Endothelial cell of hepatic sinusoid (primary cell): ENCODE measurements at regions not wholly inside any gene's neighbourhood (a gene's known extent, or its start where the extent isn't known, plus 50 kb on each side); places are given as distances from the start of the nearest gene placed in this dataset.

Experiments used
- in situ Hi-C: cut with HindIII; loops from 2 replicates; pipeline ENCODE4 v1.10.0; 2017; ENCODE audit warnings: low sequenced_read_pairs

- in situ Hi-C loops: no loop called here
Measured at GRCh38 chr4:53730031-53730805, 138.9 kb upstream of the LNX1 start.

DNA sequence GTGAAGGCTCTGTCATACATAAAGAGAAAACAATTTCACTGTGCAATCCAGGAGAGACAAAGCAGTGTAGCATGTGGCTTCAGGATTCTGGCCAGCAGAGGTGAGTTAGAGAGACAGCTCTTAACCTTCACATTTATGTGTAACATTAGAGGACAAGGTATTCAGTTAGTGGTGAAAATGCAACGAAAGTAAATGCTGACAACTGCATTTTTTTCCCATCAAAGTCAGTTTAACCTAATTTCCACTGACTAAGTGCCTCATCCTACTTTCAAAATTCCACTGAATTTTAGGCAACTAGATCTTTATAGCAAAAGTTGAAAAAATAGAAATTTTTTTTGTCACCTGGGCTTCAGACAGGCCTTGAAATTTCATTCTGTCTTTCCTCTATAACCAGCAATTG lies 130.8 kb upstream of the LNX1 start:
- in situ Hi-C loops: no loop called here

DNA sequence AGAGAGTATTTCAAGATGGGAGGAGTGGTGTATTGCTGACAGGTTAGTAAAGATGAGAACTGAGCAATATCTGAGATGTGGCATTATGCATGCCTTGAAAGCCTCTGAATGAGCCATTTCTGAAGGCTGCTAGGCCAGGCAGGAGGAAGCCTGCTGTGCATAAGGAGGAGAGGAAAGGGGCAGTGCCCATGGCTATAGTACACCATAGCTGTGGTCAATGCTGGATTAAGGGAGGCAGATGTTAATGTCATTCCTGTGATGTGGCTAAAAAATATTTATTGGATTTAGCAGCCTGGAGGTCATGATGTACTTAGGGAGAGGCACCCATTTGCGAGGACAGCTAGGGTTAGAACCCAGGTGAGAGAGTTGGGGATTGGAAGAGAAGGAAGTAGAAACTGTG lies 130.0 kb upstream of the LNX1 start:
- in situ Hi-C loops: no loop called here

- in situ Hi-C loops: no loop called here
Measured at GRCh38 chr4:53720776-53721175, 129.5 kb upstream of the LNX1 start.

GRCh38 chr4:53717064-53717549 lies 125.8 kb upstream of the LNX1 start:
- in situ Hi-C loops: no loop called here

GRCh38 chr4:53716471-53717063 lies 125.3 kb upstream of the LNX1 start:
- in situ Hi-C loops: no loop called here

- in situ Hi-C loops: no loop called here
Measured at GRCh38 chr4:53716011-53716410, 124.7 kb upstream of the LNX1 start.

- in situ Hi-C loops: no loop called here
Measured at GRCh38 chr4:53714236-53715140, 123.2 kb upstream of the LNX1 start.

DNA sequence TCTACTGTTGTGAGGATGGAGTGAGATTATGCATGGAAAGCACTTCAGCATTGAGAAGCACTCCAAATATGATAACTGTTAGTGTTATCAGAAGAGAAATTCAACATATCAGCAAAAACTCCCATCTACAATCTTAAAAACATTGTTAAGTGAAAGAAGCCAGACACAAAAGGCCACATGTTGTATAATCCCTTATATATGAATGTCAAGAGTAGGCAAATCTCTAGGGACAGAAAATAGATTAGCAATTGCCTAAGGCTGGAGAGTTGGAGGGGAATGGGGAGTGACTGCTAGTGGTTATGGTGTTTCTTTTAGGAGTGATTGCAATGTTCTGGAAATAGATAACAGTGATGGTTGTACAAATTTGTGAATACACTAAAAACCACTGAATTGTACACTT lies 122.5 kb upstream of the LNX1 start:
- in situ Hi-C loops: no loop called here

- in situ Hi-C loops: no loop called here
Measured at GRCh38 chr4:53713296-53713695, 122.0 kb upstream of the LNX1 start.

- in situ Hi-C loops: no loop called here
Measured at GRCh38 chr4:53712408-53713020, 121.2 kb upstream of the LNX1 start.

DNA sequence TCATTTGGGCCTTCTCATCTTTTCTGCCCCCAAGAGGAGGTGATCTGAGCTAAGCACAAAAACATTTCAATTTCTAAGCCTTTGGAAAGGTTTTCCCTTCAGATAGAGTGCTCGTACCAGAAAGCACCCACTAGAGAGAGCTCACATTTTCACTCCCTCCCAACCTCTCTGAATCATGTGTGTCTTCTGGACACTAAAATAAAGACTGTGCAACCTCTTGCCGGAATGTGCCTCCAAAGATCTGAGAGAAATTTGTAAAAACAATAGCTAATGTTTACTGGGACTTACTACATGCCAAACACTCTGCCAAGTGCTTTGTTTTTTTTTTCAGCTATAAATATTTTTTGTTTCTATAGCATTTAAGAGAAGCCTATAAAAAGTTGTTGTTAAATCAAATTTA lies 120.6 kb upstream of the LNX1 start:
- in situ Hi-C loops: no loop called here

DNA sequence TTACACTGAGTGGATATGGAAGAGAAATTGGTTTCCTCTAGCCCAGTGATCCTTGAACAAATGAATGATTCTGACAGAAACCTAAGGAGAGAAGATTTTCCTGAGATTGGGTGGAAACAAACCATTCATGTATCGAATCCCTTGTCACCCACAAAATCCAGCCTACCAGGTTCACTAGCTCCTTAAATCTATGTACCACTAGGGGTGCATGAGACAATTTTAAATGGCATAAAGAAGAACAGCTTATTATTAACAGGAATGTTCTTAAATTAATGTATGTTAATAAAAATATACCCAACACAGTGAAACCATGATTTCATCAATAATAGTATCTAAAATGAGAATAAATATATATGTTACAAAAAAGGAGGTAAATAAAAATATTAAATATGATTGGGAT lies 118.4 kb upstream of the LNX1 start:
- in situ Hi-C loops: loop anchor here (5.0 kb wide), 1 partner anchor 83 kb away; no protein-coding TSS in a partner anchor

- in situ Hi-C loops: loop anchor here (5.0 kb wide), 1 partner anchor 85 kb away; no protein-coding TSS in a partner anchor
Measured at GRCh38 chr4:53707491-53707890, 116.2 kb upstream of the LNX1 start.

DNA sequence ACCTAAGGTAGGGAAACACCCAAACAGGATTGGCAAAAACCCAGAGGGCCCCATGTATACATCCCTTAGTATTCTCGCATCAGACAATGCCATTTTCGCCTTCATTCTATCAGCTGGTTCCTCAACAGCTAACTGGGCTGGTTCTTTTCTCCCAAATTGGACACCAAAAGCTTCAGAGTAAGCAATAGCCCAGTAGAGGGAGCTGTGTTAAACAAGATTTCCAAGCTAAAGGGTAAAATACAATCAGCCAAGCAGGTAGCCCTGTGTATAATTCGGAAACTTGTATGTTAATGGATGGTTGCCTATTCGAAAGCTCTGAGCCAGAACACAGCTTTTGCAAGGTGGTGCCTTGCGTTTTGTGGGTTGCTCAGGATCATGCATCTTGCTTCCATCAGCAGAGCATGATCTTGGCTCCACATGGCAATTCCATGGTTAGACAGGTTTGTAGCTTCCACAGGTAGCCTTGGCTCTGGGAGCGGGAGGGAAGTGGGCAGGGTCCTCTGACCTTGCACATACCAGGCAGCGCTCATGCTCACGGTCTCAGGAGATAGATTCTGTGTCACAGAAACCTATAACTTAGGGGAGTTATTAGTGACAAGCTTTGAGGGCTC lies 115.2 kb upstream of the LNX1 start:
- in situ Hi-C loops: loop anchor here (5.0 kb wide), 1 partner anchor 86 kb away; no protein-coding TSS in a partner anchor

GRCh38 chr4:53705972-53706371 lies 114.7 kb upstream of the LNX1 start:
- in situ Hi-C loops: loop anchor here (5.0 kb wide), 1 partner anchor 86 kb away; no protein-coding TSS in a partner anchor

GRCh38 chr4:53705151-53705764 lies 114.0 kb upstream of the LNX1 start:
- in situ Hi-C loops: loop anchor here (5.0 kb wide), 1 partner anchor 87 kb away; no protein-coding TSS in a partner anchor

DNA sequence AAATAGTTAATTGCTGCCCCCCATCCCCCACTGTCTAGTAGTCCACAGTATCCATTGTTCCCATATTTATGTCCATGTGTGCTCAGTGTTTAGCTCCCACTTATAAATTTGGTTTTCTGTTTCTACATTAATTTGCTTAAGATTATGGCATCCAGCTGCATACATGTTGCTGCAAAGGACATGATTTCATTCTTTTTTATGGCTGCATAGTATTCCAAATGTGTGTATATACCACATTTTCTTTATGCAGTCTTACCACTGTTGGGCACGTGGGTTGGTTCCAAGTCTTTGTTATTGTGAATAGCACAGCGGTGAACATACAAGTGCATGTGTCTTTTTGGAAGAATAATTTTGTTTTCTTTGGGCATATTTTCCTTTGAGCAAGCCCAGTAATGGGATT lies 113.0 kb upstream of the LNX1 start:
- in situ Hi-C loops: no loop called here

GRCh38 chr4:53703267-53703655 lies 112.0 kb upstream of the LNX1 start:
- in situ Hi-C loops: no loop called here
